HK-2 (cell line): ENCODE measurements at regions not wholly inside any gene's neighbourhood (a gene's known extent, or its start where the extent isn't known, plus 50 kb on each side); places are given as distances from the start of the nearest gene placed in this dataset.
"Not testable (repeated sequence)": the region's sequence is repeated elsewhere in the genome, so short reads cannot be mapped to it uniquely, and the experiment has no call there.

ENCODE experiments used
- DNase-seq: peaks from one replicate; pipeline ENCODE4 v3.0.0-alpha.2; 2018; ENCODE audit not compliant: unreplicated experiment

DNA sequence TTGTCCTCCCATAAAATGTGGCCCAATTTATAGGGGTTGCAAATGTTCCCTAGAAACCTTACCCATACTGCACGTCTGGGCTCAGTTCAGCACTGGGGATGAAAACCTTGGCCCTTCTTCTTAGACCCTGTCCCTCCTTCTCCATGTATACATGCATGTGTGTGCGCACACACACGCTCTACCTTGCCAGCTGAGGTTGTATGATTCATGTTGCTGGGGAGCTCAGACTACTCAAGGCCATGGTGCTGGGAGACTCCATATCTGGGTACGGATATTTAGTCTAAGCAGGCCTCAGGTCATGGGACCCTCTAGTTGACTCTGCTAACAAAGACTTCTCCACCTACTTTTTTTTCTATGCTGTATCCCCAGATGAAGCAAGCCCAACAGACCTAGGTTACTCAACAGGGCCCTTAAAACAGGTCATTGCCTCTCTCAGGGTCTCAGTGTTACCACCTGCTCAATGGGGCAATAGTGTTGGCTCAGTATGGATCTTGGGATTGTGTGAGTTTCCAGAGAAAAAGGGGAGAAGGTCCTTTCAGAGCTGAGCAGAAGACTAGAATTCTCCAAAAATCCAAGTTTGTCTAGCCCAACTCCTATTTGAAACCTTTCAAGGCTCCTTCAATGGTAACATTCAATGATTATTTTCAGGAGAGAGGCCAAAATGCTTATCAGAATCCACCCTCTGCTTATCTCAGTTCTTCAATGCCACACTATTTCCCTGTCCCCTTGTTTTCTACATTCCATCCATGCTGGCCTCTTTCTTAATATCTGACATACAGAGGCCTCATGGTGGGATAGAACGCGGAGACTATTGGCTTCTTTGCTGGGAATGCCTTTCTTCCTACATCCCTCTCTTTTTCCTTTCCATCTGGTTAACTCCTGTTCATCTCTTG is 123.6 kb upstream of the PITX1 start:
- no peak for DNase-seq

DNA sequence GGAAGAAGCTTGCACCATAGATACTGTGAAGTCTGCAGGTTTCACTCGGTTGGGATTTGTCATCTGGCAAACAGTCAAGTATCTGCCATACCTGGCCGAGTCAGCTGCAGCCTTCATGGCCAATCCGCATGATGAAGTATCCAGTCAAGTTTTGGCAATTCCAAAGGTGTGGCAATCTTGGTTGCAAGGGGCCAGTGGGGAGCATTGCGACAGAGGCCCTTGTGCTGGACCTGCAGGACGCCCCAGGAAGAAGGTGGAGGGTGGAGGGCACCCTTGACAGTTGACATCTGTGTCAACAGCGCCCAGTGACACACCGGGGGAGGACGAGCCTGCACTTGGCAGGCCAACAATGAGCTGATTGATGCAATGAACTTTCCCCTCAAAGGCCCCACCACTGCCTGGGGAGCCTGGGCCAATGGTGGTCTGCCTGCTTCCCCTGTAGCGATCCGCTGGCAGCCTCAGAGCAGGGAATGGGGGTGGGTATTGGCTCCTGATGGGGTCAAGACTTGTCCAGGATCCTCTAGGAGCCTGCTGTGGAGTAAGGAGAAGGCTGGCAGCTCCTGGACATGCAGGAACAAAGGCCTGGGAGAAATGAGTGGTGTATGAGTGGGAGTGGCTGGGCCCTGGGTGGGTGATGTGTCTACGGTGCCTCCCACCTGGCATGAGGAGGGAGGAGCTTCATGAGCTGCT is 122.8 kb upstream of the PITX1 start:
- no peak for DNase-seq

DNA sequence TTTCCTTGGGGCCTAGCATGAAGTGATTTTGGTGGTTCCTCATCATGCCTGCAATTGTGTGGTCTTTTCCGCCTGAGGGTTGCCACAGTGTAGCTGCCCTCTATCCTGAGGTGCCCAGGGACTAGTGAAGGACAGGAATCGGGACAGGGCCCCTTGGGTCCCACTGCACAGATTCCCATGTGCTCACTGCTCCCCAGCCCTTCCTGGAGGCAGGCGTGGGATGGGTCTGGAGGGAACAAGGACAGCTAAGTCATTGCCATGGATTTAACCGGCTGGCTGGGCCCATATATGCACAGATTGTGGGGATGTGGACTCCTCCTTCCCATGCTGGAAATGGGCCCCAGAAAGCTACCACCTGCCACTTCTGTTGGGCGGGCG is 122.3 kb upstream of the PITX1 start:
- DNase-seq = no peak

- no peak for DNase-seq
Measured at GRCh38 chr5:135155616-135156214, 121.7 kb upstream of the PITX1 start.

DNA sequence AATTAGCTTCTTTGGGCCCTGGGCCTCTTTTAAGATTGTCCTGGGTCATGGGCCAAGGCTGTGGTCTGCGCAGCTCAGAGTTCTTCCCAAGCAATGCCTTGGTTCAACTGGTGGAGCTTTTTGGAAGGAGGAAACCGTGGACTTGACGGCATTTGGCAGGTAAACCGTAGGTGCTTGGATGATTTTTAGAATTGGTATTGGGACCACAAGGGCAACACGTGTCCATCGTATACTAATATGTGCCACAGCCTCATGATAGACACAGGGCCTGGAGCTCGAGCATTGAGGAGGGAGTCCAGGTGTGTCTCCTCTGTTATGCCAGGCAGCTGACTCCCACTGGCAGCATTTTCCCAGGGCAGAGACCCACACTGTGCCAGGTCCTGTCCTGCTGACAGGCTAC is 120.9 kb upstream of the PITX1 start:
- no peak for DNase-seq

DNA sequence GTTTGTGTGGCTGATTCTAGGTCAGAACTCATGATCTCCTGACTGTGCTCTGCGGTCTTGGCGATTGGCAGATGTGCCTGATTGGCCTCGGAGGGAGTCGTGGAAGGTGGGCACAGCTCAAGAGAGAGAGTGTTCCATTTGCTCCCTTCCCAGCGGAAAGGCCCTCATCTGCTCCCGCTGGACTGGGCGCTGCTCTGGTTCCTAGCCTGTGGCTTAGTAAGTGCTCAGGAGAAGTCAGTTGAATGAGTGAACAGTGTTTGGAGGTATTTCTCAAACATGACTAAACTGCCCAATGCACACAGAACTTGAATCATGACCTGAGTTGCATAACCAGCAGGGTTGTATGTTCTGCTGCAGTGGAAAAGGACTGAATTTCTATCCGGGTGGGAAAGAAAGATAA is 120.2 kb upstream of the PITX1 start:
- no peak for DNase-seq

DNA sequence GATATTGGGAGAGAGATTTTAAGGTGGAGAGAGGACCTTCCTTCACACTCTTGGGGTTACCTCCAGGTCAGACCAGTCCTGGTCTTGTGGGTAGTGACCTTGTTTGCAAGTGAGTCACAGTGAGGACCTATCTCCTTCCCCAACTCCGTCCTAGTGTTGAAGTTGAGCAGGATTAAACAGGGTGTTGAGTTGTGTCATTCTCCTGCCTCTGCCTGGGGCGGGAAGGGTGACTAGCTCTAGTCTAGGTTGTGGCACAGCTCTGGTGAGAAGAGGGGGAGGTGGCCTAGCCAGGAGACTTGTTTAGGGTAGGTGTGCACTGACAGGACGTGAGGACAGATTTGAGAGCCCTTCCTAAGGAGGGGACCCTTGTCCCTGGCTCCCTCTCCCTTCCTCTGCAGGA is 119.6 kb upstream of the PITX1 start:
- DNase-seq = no peak

GRCh38 chr5:135153259-135153658 is 119.2 kb upstream of the PITX1 start:
- no peak for DNase-seq

- not testable (repeated sequence) for DNase-seq
Measured at GRCh38 chr5:135151660-135152059, 117.6 kb upstream of the PITX1 start.

GRCh38 chr5:135151256-135151655 is 117.2 kb upstream of the PITX1 start:
- no peak for DNase-seq

- no peak for DNase-seq
Measured at GRCh38 chr5:135150767-135151166, 116.7 kb upstream of the PITX1 start.

DNA sequence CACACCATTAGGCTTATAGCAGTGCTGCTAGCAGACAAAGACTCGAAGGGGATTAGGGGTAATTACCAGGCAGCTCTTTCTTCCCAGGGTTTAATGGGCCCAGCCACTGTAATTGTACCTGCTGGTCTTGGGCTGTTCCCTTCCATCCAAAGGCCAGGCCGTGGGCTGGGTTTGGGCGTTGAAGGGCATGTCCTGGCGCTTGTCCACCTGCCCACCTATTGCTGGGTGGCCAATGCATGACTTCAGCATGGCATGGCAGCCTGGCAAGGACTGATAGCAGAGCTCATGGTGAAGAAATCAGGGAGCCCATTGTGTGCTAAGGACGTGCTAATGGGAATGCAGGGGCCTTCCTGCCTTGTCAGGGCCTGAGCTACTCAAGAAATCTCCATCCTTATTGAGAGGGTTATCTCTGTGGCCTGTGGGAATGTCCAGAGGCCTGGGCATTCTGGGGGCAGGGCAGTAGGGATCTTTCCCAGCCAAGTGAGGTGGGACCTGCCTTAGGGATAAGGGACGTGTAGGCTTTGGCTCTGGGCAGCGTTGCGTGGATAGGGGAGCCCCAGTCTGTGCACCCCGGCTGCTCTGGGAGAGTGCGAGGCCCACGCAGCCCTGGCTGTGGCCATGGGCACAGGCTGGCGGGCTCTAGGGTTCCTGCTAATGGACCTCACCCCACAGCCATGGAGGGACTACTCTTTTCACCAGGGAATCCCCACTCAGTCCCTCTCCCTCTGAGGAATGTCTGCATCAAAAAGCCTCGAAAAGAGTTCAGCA is 116.1 kb upstream of the PITX1 start:
- DNase-seq = no peak

- no peak for DNase-seq
Measured at GRCh38 chr5:135149229-135149955, 115.4 kb upstream of the PITX1 start.

DNA sequence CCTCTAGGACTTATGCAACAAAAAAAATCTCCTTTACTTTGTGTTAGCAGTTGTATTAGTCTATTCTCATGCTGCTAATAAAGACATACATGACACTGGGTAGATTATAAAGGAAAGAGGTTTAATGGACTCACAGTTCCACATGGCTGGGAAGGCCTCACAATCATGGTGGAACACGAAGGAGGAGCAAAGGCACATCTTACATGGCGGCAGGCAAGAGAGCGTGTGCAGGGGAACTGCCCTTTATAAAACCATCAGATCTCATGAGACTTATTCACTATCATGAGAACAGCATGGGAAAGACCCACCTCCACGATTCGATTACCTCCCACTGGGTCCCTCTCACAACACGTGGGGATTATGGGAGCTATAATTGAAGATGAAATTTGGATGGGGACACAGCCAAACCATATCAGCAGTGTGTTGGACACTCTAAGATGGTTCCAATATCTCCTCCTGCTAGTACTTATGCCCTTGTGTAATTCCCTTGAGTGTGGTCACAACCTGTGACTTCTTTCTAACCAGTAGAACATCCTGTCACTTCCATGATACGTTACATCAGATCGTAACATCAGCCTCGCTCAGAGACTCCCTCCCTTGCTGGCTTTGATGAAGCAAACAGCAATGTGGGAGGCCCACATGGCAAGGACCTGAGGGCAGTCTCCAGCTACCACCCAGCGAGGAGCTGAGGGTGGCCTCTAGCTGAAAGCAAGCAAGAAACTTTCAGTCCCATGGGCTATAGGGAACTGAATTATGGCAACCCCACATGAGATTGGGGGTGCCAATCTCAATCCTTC is 113.5 kb upstream of the PITX1 start:
- no peak for DNase-seq

DNA sequence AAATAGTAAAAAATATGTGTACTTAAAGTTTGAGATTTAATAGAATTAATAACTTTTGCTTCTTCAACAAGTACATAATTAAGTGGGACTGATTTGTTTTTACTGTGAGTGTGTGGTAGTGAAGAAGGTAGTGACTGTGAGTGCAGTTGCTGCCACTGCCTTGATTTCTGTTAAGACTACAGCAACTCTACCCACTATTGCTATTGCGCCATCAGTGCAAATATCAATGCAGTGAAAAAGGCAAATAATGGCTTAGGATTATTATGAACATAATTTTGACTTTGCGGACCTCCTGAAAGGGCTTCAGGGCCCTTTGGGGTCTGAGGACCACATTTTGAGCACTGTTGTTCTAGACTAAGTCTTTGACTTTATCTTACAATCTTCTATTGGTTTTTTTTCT is 112.0 kb upstream of the PITX1 start:
- DNase-seq = no peak

DNA sequence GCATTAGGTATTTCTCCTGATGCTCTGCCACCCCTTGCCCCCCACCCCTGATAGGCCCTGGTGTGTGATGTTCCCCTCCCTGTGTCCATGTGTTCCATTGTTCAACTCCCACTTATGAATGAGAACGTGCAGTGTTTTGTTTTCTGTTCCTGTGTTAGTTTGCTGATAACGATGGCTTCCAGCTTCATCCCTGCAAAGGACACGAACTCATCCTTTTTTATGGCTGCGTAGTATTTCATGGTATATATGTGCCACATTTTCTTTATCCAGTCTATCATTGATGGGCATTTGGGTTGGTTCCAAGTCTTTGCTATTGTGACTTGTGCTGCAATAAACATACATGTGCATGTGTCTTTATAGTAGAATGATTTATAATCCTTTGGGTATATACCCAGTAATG is 109.7 kb upstream of the PITX1 start:
- not testable (repeated sequence) for DNase-seq

- no peak for DNase-seq
Measured at GRCh38 chr5:135141303-135142268, 107.6 kb upstream of the PITX1 start.

GRCh38 chr5:135140446-135141204 is 106.6 kb upstream of the PITX1 start:
- DNase-seq = peak; percentile 40
